GM21528 (cell line): ENCODE measurements at regions not wholly inside any gene's neighbourhood (a gene's known extent, or its start where the extent isn't known, plus 50 kb on each side); places are given as distances from the start of the nearest gene placed in this dataset.

Experiments used
- ATAC-seq: cut with Tn5 transposase; IDR thresholded peaks from one replicate; pipeline ENCODE4 v1.9.1; 2021; ENCODE audit warnings: mild to moderate bottlenecking, moderate library complexity; ENCODE audit not compliant: unreplicated experiment, low FRiP score

- no peak for ATAC-seq
Measured at GRCh38 chr11:111045407-111045803, 200.1 kb upstream of the POU2AF2 start.

GRCh38 chr11:111044751-111045406 lies 200.6 kb upstream of the POU2AF2 start:
- no peak for ATAC-seq

GRCh38 chr11:111039982-111040381 lies 205.5 kb upstream of the POU2AF2 start:
- ATAC-seq, result no peak

GRCh38 chr11:111035746-111036145 lies 209.8 kb upstream of the POU2AF2 start:
- no peak for ATAC-seq

- no peak for ATAC-seq
Measured at GRCh38 chr11:111026241-111026640, 219.3 kb upstream of the POU2AF2 start.

- no peak for ATAC-seq
Measured at GRCh38 chr11:111021131-111021530, 224.4 kb upstream of the POU2AF2 start.

GRCh38 chr11:111019871-111020670 lies 225.5 kb upstream of the POU2AF2 start:
- no peak for ATAC-seq

- ATAC-seq, result no peak
Measured at GRCh38 chr11:111019451-111019850, 226.1 kb upstream of the POU2AF2 start.

- no peak for ATAC-seq
Measured at GRCh38 chr11:111018566-111018965, 227.0 kb upstream of the POU2AF2 start.

GRCh38 chr11:111012491-111012890 lies 233.0 kb upstream of the POU2AF2 start:
- no peak for ATAC-seq

- ATAC-seq, result no peak
Measured at GRCh38 chr11:111011275-111011594, 234.3 kb upstream of the POU2AF2 start.

GRCh38 chr11:111010391-111011274 lies 234.9 kb upstream of the POU2AF2 start:
- no peak for ATAC-seq

- ATAC-seq, result no peak
Measured at GRCh38 chr11:111006227-111006626, 239.3 kb upstream of the POU2AF2 start.

GRCh38 chr11:111001986-111002611 lies 243.4 kb upstream of the POU2AF2 start:
- ATAC-seq, result no peak

GRCh38 chr11:111001081-111001430 lies 244.5 kb upstream of the POU2AF2 start:
- no peak for ATAC-seq

GRCh38 chr11:111000400-111001080 lies 245.0 kb upstream of the POU2AF2 start:
- ATAC-seq, result no peak

GRCh38 chr11:110992481-110992880 lies 253.0 kb upstream of the POU2AF2 start:
- no peak for ATAC-seq

GRCh38 chr11:110991661-110992355 lies 253.7 kb upstream of the POU2AF2 start:
- no peak for ATAC-seq

GRCh38 chr11:110990311-110990710 lies 255.2 kb upstream of the POU2AF2 start:
- no peak for ATAC-seq
